Stimulated activated CD8-positive, alpha-beta memory T cell treated with anti-CD3 and anti-CD28 coated beads, Interleukin-12 subunit alpha, Interleukin-12 subunit beta, amount 100 ng/mL, for 1 hour (primary cell): ENCODE measurements at regions not wholly inside any gene's neighbourhood (a gene's known extent, or its start where the extent isn't known, plus 50 kb on each side); places are given as distances from the start of the nearest gene placed in this dataset.
"Not testable (repeated sequence)": the region's sequence is repeated elsewhere in the genome, so short reads cannot be mapped to it uniquely, and the experiment has no call there.

Experiments used
- DNase-seq: peaks from one replicate; pipeline ENCODE4 v3.0.0-alpha.2; 2020; ENCODE audit warnings: low read depth

DNA sequence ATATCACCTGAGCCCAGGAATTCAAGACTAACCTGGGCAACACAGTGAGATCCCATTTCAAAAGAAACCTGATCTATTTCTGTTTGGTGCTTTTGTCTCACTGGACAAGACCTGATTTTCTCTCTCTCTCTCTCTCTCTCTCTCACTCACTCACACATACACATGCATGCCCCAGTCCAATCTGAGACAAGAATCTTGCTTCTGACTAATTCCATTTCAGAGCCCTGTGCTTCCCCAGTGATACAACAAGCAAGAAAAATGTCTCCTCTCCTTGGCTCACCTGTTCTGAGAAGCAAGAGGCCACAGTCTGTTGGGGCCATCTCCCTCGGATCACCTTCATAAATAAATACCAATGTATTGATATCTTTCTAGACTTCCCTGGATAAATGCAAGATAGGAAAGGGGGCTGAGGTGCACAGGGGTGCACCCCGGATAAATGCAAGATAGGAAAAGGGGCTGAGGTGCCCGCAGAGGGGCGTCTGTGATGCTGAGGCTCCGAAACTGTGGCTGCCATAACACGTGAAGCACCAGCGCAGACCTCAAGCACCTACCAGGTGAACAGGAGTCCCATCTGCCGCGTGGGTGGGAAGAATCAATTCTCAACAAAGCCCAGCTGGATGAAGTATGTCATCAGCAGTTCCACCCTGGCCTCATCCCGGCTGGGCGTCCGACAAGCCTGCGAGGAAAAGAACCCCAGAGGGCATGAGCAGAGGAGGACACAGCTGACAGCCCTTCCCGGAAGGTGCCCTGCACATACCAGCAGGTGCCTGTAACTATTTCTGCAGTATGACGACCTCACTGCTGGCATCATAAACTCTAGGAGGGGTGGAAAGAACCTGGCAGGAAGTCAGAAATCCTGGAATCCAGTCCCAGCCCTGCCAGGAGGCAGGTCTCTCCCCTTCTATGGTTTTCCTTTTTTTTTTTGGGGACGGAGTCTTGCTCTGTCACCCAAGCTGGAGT, 280.0 kb downstream of the GOLGA6L6 start:
- DNase-seq, result not testable (repeated sequence)

DNA sequence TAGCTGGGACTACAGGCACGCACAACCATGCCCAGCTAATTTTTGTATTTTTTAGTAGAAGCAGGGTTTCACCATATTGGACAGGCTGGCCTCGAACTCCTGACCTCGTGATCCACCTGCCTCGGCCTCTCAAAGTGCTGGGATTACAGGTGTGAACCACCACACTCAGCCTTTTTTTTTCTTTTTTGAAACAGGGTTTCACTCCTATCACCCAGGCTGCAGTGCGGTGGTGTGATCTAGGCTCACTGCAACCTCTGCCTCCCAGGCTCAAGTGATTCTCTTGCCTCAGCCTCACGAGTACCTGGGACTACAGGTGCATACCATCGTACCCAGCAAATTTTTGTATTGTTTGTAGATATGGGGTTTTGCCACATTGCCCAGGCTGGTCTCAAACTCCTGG, 280.9 kb downstream of the GOLGA6L6 start:
- DNase-seq, result not testable (repeated sequence)

DNA sequence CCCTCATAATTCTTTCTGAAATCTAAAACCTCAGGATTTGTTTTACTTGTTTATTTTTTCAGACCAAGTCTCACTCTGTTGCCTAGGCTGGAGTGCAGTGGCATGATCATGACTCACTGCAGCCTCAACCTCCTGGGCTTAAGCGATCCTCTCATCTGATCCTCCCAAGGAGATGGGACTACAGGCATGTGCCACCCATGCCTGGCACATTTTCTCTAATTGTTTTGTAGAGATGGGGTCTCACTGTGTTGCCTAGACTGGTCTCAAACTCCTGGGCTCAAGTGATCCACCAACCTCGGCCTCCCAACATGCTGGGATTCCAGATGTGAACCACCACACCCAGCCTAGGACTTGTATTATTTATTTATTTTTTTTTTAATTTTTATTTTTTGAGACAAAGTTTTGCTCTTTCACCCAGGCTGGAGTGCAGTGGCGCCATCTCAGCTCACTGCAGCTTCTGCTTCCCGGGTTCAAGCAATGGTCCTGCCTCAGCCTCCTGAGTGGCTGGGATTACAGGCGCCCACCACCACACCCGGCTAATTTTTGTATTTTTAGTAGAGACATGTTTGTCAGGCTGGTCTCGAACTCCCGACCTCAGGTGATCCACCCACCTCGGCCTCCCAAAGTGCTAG, 281.9 kb downstream of the GOLGA6L6 start:
- not testable (repeated sequence) for DNase-seq

DNA sequence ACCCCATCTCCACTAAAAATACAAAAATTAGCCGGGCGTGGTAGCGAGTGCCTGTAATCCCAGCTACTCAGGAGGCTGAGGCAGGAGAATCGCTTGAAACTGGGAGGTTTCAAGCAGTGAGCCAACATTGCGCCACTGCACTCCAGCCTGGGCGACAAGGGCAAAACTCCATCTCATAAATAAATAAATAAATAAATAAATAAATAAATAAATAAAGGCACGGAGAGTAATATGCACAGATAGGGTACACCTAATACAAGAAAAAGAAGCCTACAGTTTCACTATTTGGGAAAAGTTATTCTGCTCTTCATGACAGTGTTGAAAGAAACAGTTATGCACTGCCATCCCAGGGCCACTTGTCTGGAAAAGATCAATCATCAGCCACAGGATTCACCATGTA, 285.2 kb downstream of the GOLGA6L6 start:
- DNase-seq, result not testable (repeated sequence)

DNA sequence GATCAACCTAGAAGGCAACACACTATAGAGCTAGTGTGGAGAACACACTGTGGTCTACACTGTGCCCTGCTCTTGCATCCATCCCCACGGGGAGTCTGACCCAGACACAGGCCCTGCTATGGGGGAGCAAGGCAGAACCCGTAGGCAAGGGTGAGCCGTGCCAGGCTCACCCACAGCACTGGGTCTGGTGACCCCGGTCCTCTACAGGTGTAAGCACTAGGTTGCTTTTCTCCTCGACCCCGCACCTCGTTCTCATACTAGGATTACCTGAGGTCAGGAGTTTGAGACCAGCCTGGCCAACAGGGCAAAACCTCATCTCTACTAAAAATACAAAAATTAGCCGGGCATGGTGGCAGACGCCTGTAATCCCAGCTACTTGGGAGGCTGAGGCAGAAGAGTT, 286.0 kb downstream of the GOLGA6L6 start:
- DNase-seq, result not testable (repeated sequence)

DNA sequence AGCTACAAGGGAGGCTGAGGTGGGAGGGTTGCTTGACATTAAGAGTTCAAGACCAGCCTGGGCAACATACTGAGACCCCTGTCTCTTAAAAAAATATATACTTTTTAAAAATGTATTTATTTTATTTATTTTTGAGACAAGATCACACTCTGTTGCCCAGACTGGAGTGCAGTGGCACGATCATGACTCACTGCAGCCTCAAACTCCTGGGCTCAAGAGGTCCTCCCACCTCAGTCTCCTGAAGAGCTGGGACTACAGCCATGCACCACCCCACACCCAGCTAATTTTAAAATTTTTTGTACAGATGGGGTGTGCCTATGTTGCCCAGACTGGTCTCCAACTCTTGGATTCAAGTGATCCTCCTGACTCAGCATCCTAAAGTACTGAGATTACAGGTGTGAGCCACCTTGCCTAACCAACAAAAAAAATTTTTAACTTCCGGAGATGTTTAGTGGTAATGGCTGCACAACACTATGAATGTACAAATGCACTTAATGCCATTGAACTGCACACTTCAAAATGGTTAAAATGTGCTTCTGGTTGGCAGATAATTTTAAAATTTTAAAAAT, 288.5 kb downstream of the GOLGA6L6 start:
- not testable (repeated sequence) for DNase-seq

DNA sequence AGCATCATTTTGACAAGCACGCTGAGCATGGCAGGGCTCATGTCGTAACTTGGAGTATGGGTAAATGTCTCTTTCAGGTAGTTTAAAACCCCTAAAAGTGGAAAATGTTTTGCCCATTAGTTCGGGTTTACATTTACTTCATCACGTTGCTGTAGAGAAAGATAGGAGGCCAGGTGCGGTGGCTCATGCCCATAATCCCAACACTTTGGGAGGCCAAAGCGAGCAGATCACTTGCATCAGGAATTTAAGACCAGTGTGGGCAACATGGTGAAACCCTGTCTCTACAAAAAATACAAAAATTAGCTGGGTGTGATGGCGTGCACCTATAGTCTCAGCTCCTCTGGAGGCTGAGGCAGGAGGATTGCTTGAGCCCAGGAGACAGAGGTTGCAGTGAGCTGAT, 289.6 kb downstream of the GOLGA6L6 start:
- not testable (repeated sequence) for DNase-seq

DNA sequence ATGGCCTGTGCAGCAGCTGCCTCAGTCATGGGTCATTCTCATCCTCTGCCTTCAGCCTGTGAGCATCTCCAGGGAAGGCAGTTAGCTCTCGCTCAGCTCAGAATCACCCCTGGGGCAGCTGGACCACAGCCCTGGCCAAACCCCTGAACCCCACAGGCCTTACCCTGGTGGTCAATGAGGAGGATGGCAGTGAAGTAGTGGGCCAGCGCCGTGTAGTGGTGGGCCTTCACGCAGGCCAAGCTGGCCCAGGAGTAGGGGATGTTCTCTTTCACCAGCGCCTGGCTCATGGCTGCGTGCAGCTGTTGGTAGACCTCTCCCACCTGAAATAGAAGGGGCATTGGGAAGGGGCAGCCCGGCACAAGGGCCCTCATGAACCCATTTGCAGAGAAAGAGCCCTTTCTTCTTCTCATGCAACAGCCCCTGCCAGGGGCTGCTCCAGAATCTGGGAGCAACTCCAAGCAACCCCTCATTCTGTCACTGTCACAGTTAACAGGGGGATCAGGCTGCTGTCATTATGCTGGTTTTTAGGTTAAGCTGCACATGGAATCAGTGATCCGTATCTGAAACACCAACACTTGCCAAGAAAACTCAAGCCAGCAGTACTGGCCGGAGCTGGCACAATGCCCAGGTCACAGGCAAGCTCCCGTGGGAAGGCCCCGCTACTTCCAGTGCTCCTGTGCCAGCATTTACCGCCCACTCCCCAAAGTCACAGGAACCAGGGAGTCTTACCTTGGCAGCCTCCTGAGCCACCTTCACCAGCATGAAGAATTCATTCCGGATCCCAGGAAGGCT, 290.2 kb downstream of the GOLGA6L6 start:
- DNase-seq, result not testable (repeated sequence)

DNA sequence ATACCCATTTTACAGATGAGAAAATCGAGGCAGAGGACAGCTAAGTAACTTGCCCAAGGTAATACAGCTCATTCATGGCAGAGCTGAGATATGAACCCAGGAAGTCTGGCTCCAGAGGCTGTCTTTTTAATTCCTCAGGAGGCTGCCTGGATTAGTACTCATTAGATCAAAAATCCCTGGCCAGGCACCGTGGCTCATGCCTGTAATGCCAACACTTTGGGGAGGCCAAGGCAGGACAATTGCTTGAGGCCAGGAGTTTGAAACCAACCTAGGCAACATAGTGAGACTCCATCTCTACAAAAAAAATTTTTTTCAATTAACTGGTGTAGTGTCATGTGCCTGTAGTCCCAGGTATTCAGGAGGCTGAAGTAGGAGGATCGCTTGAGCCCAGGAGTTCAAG, 291.4 kb downstream of the GOLGA6L6 start:
- not testable (repeated sequence) for DNase-seq

DNA sequence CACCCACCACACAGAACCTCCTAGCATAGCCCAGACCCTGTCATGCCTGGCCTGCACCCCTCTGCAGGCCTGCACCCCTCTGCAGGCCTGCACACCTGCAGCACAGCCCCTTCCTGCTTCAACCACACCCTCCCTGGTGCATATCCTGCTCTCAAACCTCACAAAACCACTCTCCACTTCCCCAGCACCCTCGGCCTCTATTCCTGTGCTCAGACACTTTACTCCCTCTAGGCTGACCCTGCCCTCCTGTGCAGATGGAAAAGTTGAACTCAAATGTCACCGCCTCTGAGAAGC, 292.0 kb downstream of the GOLGA6L6 start:
- not testable (repeated sequence) for DNase-seq

DNA sequence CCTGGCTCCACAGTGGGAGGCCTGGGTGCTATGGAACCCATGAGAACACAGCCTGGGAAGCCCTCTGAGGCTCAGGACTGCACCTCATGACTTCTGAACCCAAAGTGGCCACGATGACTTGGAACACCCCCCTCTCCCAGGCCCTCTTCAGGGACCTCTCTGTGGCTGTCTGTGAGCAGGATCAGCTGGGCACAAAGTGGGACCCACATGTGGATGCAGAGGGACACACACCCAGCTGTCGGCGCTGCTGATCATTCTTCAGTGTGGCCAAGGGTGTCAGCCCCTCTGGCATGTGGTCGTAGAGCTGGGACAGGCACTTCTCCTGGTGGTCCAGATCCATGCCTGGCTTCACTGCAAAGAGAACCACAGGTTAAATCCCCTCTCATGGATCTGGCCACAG, 293.2 kb downstream of the GOLGA6L6 start:
- not testable (repeated sequence) for DNase-seq

DNA sequence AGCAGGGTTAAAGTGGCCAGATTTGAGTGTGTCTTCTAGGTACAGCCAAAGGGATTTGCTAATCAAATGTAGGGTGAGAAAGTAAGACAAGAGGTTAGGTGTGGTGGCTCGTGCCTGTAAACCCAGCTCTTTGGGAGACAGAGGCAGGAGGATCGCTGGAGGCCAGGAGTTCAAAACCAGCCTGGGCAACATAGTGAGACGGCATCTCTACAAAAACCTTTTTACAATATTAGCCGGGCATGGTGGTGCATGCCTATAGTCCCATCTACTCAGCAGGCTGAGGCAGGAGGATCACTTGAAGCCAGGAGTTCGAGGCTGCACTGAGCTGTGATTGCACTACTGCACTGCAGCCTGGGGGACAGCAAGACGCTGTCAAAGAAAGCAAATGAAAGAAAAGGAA, 294.5 kb downstream of the GOLGA6L6 start:
- not testable (repeated sequence) for DNase-seq

DNA sequence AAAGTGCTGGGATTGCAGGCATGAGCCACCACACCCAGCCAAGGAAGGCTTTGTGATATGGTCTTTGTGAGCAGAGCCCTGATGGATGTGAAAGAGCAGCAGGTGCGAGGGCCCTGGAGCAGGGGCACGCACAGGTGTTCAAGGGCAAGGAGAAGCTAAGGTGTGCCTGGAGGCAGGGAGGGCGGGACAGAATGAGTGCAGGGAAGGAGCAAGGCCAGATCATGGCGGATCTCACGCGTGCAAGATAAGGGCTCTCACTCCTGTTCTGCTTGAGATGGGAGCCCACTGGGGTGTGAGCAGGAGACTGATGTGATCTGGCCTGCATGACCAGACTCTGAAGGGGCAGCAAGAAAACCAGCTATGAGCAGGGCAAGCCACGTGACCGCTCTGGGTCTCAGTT, 295.0 kb downstream of the GOLGA6L6 start:
- not testable (repeated sequence) for DNase-seq

DNA sequence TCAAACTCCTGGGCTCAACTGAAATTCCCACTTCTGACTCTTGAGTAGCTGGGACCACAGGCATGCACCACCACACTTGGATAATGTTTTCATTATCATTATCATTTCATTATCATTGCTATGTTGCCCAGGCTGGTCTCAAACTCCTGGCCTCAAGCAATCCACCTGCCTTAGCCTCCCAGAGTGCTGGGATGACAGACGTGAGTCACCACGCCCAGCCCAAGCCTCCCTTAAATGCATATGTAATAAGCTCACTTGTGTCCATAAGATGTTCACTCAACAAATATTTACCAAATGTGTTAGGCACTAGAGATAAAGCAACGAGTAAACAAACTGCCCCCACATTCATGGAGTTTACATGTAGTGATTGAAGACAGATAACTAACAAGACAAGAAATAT, 295.7 kb downstream of the GOLGA6L6 start:
- not testable (repeated sequence) for DNase-seq

DNA sequence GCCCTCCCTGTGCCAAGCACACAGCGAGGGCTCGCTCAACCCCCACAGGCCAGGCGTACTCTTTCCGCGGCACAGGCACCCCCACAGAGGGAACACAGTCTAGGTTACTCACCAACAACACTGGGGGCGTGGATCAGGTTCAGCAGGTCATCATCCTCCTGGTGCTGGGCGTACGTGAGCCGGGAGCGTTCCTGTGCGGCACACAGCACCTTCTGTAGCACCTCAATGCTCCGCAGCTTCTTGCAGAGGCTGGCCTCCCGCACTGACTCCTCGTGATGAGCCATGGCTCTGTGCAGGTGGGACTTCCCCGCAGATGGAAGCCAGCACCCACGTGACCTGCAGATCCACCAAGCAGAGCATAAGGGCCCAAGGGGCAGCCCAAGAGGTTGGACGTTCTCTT, 296.8 kb downstream of the GOLGA6L6 start:
- not testable (repeated sequence) for DNase-seq

DNA sequence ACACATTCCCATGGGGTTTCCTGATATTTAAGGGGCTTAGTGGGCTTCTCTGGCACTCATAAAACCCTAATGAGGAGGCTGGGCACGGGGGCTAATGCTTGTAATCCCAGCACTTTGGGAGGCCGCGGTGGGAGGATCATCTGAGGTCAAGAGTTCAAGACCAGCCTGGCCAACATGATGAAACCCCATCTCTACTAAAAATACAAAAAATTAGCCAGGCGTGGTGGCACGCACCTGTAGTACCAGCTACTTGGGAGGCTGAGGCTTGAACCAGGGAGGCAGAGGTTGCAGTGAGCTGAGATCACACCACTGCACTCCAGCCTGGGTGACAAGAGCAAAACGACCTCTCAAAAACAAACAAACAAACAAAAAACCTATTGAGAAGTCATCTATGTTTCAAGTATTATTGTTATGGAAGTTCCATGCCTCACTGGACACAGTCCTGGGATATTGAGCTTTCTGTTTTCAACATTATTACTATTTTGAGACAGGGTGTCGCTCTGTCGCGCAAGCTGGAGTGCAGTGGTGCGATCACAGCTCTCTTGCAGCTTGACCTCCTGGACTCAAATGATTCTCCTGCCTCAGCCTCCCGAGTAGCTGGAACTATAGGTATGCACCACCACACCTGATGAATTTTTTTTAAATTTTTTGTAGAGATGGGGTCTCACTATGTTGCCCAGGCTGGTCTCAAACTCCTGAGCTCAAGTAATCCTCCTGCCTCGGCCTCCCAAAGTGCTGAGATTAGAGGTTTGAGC, 297.9 kb downstream of the GOLGA6L6 start:
- not testable (repeated sequence) for DNase-seq

DNA sequence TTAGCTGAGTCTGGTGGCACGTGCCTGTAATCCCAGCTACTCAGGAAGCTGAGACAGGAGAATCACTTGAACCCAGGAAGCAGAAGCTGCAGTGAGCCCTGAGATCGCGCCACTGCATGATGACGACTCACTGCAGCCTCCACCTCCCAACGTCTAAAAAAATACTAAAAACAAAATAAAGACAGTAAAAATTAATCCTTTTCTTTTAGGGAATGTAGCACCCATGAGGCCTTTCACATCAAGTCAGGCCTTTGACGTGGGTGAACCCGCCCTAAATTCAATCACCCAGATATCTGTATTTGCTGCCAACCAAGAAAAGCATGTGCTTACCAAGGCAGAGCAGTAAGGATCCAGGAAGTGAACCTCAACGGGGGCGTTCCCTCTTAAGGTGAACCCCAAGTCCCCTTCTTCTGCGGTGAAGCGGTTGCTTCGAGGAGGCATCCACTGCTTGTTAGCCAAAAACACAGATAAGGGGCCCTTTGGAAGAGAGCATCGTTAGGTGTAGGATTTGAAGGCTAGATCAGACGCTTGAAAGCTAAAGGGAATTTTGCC, 301.2 kb downstream of the GOLGA6L6 start:
- not testable (repeated sequence) for DNase-seq

DNA sequence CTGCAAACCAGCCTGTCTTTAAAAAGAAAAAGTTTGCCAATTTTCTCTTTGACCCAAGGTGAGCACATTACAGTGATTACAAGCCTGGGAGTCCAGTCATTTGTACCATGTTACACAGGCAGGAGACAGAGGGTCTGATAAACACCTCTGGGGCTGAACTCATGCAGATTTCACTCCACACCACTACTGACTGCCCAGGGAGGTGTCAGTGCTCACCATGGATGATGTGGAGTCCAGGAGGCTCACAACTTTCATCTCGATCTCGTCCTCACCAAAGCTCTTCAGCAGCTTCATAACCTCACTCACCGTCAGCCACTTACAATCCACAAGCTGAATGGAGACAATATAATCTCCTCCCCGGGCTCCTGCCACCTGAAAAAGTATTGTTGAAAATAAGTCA, 302.4 kb downstream of the GOLGA6L6 start:
- DNase-seq, result not testable (repeated sequence)

DNA sequence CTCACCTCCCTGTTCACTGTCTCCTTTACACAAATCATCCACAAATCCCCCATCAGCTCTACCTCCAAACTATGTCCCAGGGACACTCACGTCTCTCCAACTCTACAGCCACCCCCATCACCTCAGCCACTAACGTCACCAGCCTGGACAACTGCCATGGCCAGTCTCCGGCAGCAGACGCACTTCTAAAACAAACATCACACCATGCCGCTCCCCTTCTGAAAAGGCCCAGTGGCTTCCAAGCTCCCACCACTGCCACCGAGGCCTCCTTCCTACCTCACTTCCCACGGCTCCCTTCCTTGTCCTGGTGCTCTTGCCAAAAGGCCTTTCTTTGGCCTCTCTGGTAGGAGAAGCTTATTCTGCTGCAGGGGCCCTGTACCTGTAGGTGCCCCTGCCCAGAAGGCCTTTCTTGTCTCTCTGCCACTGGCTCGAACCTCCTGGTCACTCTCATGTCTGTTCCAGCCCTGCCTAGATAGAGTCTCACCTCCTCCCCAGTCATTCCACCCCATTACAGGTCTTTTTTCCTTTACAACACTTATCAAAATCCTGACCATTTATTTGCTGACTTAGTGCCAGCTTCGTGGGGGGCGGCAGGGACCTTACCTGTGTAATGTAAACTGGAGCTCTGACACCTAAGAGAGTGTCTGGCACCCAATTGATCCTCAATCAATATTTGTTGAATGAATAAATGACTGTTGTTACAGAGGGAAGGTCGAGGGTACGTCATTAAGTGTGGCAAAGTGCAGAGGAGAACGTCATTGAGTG, 304.2 kb downstream of the GOLGA6L6 start:
- not testable (repeated sequence) for DNase-seq

DNA sequence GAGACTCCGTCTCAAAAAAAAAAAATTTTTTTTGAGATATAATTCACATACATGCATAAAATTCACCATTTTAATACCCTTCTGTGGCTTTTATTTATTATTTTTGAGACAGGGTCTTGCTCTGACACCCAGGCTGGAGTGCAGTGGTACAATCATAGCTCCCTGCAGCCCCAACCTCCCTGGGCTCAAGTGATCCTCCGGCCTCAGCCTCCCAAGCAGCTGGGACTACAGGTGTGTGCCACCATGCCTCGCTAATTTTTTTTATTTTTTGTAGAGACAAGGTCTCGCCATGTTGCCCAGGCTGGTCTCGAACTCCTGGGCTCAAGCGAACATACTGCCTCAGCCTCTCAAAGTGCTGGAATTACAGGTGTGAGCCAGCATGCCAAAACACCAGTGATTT, 305.9 kb downstream of the GOLGA6L6 start:
- DNase-seq, result not testable (repeated sequence)
